AG04450 (cell line): ENCODE measurements at regions not wholly inside any gene's neighbourhood (a gene's known extent, or its start where the extent isn't known, plus 50 kb on each side); places are given as distances from the start of the nearest gene placed in this dataset.

Experiments used
- CTCF ChIA-PET: fragments of 300-600, 350-600 bp; formaldehyde crosslinking; extraction: SDS; loops from one replicate; lab custom pipeline; 2022; ENCODE audit warnings: antibody characterized with exemption, inconsistent platforms; lab: Charles Lee
- POLR2A ChIA-PET: fragments of 350-600 bp; formaldehyde crosslinking; extraction: SDS; loops from one replicate; lab custom pipeline; 2021; ENCODE audit warnings: antibody characterized with exemption, inconsistent platforms; lab: Yijun Ruan, JAX
- DNase-seq: peaks from one replicate; pipeline ENCODE4 v3.0.0-alpha.2; 2011; ENCODE audit warnings: low read depth, low spot score
- H3K27ac ChIP-seq: one replicate; pipeline ENCODE4 v1.5.1; 2012; ENCODE audit warnings: low read depth, low read length, control low read depth
- H3K27me3 ChIP-seq: one replicate; pipeline ENCODE4 v1.6.0; 2012; ENCODE audit warnings: low read length; ENCODE audit not compliant: control insufficient read depth, insufficient read depth
- H3K4me3 ChIP-seq: 2 replicates; pipeline ENCODE4 v1.5.1; 2011; ENCODE audit warnings: mild to moderate bottlenecking, low read depth, low read length, control low read depth
- H3K9me3 ChIP-seq: 2 replicates; pipeline ENCODE4 v1.5.1; 2012; ENCODE audit warnings: low read length; ENCODE audit not compliant: control insufficient read depth, insufficient read depth
- TF ChIP-seq, protein P1 (sequence below): IDR thresholded peaks from 2 replicates; pipeline ENCODE4 v1.5.1; 2011; ENCODE audit warnings: low read depth, low read length, control low read depth, inconsistent platforms

DNA sequence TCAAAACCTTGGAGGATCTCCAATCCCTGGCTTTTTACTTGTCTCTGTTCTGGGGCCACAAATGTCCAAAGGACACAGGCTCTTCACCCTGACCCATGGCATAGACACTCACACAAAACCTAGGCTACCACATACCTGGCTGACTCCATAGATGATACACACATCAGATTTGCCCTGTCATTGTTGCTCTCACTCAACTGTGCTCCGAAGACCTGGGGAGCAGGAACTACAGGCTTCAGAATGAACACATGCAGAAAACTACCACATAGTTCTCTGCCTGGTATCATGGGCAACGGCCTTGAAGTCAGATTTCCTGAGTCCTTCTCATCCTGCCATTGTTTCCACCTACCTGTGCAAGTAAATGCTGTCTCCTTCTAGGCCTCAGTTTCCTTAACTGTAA, 226.2 kb downstream of the KIF4B start:
- H3K4me3 ChIP-seq, result no peak overlapping the region
- no peak for DNase-seq
- no peak overlapping the region for H3K27ac ChIP-seq
- POLR2A ChIA-PET, result no interaction called here
- CTCF ChIA-PET, result no interaction called here
- H3K27me3 ChIP-seq, result no peaks in the 10 kb centered on the region
- H3K9me3 ChIP-seq, result peaks cover 3% of the 10 kb centered on the region; the same call in 1 of the 2 replicates
- TF ChIP-seq, protein P1, sequence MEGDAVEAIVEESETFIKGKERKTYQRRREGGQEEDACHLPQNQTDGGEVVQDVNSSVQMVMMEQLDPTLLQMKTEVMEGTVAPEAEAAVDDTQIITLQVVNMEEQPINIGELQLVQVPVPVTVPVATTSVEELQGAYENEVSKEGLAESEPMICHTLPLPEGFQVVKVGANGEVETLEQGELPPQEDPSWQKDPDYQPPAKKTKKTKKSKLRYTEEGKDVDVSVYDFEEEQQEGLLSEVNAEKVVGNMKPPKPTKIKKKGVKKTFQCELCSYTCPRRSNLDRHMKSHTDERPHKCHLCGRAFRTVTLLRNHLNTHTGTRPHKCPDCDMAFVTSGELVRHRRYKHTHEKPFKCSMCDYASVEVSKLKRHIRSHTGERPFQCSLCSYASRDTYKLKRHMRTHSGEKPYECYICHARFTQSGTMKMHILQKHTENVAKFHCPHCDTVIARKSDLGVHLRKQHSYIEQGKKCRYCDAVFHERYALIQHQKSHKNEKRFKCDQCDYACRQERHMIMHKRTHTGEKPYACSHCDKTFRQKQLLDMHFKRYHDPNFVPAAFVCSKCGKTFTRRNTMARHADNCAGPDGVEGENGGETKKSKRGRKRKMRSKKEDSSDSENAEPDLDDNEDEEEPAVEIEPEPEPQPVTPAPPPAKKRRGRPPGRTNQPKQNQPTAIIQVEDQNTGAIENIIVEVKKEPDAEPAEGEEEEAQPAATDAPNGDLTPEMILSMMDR, result no peak

DNA sequence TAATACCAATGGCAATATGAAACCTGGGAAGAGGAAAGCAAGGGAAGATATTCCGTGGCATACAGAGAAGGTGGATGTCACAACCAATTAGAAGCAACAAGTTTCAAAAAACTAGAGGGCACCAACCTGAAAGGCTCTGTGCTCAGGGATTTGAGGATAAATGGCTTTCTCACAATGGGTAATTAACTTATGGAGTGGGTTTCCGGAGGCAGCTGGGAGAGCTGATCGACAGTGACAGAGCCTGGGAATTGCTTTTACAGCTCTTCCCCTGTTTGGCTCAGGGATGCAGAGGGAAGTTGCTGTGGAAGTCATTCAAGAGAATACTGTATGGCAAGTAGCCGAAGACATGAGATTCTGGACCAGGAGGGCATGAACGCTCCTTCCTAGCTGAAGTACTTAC, 237.0 kb downstream of the KIF4B start:
- H3K9me3 ChIP-seq, result peaks cover 28% of the 10 kb centered on the region
- DNase-seq, result no peak
- no peaks in the 10 kb centered on the region for H3K27me3 ChIP-seq
- TF ChIP-seq, protein P1, result no peak
- ChIA-PET POLR2A (no interaction called here), CTCF (no interaction called here)
- H3K4me3 ChIP-seq, result no peak overlapping the region
- no peak overlapping the region for H3K27ac ChIP-seq

DNA sequence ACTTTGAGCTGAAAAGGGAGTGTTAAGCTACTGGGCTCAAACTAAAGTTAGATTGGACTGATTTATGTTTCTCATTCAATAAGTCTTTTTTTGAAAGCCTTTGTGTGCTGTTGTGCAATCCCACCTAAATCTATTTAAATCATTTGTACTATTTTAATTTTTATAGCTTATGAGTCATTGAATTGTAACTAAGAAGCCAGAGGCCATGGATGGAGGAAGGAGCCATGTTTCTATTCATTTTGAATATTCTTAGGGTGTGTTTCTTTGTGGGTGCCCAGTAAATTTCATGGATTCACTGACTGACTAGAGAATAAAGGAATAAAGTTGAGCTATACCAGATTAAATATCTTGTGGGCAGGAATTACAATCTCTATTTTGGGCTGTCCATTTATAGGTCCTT, 238.5 kb downstream of the KIF4B start:
- H3K4me3 ChIP-seq, result no peak overlapping the region
- DNase-seq, result no peak
- H3K27ac ChIP-seq, result no peak overlapping the region
- peaks cover 24% of the 10 kb centered on the region for H3K9me3 ChIP-seq
- POLR2A ChIA-PET, result no interaction called here
- CTCF ChIA-PET, result no interaction called here
- TF ChIP-seq, protein P1, result no peak
- no peaks in the 10 kb centered on the region for H3K27me3 ChIP-seq

DNA sequence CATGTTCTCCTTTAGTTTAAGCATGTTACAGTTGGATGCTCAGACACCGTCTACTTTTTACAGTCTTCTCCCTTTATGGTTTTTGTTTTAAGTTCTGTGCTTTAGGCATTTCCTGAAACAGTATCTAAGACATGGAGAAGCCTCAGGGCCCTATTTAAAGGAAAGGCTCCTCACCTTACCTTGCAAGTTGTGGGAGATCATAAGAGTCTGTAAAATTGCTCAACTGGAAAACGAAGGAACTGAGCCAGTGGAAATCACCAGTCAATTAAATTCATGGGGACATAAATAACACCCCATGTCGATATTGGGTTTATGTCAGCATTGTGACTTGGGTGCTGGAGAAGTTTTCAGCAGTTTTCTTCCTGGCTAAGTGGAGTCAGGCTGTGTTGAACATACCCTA, 239.2 kb downstream of the KIF4B start:
- DNase-seq, result no peak
- H3K4me3 ChIP-seq, result no peak overlapping the region
- peaks cover 27% of the 10 kb centered on the region for H3K9me3 ChIP-seq
- no peak overlapping the region for H3K27ac ChIP-seq
- TF ChIP-seq, protein P1, result no peak
- CTCF ChIA-PET, result no interaction called here
- POLR2A ChIA-PET, result no interaction called here
- H3K27me3 ChIP-seq, result no peaks in the 10 kb centered on the region

DNA sequence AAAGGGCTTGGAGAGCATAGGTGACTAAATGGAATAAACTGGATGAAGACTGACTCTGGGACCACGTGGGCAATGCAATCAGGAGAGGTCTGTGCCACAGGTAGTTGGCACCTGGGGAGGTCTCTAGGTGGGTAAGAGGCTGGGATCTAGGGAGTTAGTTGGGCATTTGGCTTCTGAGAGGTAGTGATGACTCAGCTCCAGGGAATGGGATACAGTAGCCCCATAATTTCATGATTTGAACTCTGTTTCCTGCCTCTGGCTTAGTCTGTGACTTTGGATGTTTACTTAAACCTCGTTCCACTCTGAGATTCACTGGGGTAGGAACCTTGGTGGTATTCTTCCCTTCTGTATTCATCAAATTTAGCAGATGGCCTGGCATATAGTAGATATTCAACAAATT, 240.8 kb downstream of the KIF4B start:
- Histone ChIP-seq H3K4me3 (no peak overlapping the region), H3K27me3 (no peaks in the 10 kb centered on the region), H3K27ac (no peak overlapping the region), H3K9me3 (peaks cover 27% of the 10 kb centered on the region)
- no peak for DNase-seq
- ChIA-PET POLR2A (no interaction called here), CTCF (no interaction called here)
- TF ChIP-seq, protein P1, result no peak
